ENCODE measurements at regions not wholly inside any gene's neighbourhood (a gene's known extent, or its start where the extent isn't known, plus 50 kb on each side); places are given as distances from the start of the nearest gene placed in this dataset.
A peak's percentile ranks its signal among the peaks of the same experiment; 100 is the strongest.

DNA sequence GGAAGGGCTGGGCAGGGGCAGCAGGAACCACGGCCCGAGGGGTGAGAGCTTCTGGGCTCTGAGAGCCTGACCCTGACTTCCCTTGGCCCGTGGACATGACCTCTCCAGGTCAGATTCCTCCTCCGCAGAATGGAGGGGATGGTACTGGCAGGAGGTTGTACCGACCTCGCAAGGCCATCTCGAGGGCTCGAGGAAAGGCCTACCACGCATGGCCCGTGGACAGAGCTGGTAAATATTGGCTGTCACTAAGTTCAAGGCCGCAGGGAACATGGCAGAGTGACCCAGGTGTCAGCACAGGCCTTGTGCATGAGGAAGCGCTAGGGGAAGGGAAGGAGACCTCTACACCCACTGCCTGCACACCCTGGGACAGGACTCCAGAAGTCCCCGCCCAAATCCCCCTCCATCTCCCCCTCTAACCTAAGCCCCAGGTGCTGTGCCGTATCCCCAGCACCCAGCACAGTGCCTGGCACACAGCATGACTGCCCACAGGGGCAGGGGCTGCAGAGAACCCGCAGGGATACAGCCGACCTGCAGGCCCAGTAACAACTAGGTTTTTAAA is 54.9 kb upstream of the PPP2R5C start:
- DNase-seq (ENCODE audit: low read depth in 1 of 2, low spot score in 1 of 2): no peak
- Histone ChIP-seq H3K27ac (no peak overlapping the region), H3K27me3 (peaks cover 47% of the 10 kb centered on the region), H3K4me3 (no peak overlapping the region), H3K4me1 (ENCODE audit: low read depth) (no peaks in the 10 kb centered on the region), H3K36me3 (no peaks in the 10 kb centered on the region), H3K9me3 (ENCODE audit: low read depth) (no peaks in the 10 kb centered on the region)
- TF ChIP-seq, protein P1, sequence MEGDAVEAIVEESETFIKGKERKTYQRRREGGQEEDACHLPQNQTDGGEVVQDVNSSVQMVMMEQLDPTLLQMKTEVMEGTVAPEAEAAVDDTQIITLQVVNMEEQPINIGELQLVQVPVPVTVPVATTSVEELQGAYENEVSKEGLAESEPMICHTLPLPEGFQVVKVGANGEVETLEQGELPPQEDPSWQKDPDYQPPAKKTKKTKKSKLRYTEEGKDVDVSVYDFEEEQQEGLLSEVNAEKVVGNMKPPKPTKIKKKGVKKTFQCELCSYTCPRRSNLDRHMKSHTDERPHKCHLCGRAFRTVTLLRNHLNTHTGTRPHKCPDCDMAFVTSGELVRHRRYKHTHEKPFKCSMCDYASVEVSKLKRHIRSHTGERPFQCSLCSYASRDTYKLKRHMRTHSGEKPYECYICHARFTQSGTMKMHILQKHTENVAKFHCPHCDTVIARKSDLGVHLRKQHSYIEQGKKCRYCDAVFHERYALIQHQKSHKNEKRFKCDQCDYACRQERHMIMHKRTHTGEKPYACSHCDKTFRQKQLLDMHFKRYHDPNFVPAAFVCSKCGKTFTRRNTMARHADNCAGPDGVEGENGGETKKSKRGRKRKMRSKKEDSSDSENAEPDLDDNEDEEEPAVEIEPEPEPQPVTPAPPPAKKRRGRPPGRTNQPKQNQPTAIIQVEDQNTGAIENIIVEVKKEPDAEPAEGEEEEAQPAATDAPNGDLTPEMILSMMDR (IDR thresholded peaks at IDR 0.05; ENCODE audit: low read depth, low read length): no peak

- no peak overlapping the region for H3K4me3 ChIP-seq
- no peak overlapping the region for H3K27ac ChIP-seq
- no peaks in the 10 kb centered on the region for H3K4me1 ChIP-seq (ENCODE audit: low read depth)
- peak; percentile 85 to 92 for DNase-seq (ENCODE audit: low read depth in 1 of 2, low spot score in 1 of 2)
- TF ChIP-seq, protein P1 (IDR thresholded peaks at IDR 0.05; ENCODE audit: low read depth, low read length): peak; percentile 65
- H3K36me3 ChIP-seq: no peaks in the 10 kb centered on the region
- H3K27me3 ChIP-seq: peaks cover 42% of the 10 kb centered on the region
- H3K9me3 ChIP-seq (ENCODE audit: low read depth): no peaks in the 10 kb centered on the region
Observed at GRCh38 chr14:101707068-101707842, 54.3 kb upstream of the PPP2R5C start.

DNA sequence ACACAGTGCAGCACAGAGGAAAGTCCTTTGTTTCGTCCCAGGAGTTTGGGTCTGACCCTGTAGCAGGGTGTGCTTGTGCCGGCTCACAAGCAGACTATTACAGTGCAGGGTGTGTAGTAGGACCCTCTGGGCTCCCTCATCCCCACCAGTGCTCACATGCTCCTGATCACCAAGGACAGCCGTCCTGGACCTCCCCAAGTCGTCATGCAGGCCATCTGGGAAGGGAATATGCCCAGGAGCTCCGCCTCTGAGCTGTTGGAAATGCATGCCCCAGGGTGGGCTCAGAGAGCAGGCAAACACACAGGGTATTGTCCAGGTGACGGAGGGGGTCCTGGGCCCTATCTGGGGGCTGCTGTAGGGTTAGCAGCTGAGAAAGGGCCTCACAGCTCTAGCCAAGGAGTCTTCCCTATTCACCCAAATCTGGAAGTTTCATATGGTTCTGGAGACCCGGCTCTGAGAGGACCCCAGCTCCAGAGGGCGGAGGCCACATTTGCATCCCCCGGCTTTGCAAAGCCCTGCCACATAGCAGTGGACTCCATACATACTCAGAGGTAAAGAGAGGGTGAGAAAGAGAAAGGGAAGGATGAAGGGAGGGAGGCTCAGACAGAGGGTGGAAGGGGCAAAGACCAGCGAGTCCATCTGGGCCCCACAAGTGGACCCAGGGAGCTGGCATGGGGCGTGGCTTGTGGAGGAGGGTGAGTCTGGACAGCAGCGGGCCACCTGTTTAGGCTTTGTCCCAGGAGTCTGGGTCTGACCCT is 53.5 kb upstream of the PPP2R5C start:
- peaks cover 34% of the 10 kb centered on the region for H3K27me3 ChIP-seq
- no peak overlapping the region for H3K27ac ChIP-seq
- no peak overlapping the region for H3K4me3 ChIP-seq
- TF ChIP-seq, protein P1 (IDR thresholded peaks at IDR 0.05; ENCODE audit: low read depth, low read length): no peak
- H3K9me3 ChIP-seq (ENCODE audit: low read depth): no peaks in the 10 kb centered on the region
- no peaks in the 10 kb centered on the region for H3K36me3 ChIP-seq
- H3K4me1 ChIP-seq (ENCODE audit: low read depth): no peaks in the 10 kb centered on the region
- DNase-seq (ENCODE audit: low read depth in 1 of 2, low spot score in 1 of 2): no peak

DNA sequence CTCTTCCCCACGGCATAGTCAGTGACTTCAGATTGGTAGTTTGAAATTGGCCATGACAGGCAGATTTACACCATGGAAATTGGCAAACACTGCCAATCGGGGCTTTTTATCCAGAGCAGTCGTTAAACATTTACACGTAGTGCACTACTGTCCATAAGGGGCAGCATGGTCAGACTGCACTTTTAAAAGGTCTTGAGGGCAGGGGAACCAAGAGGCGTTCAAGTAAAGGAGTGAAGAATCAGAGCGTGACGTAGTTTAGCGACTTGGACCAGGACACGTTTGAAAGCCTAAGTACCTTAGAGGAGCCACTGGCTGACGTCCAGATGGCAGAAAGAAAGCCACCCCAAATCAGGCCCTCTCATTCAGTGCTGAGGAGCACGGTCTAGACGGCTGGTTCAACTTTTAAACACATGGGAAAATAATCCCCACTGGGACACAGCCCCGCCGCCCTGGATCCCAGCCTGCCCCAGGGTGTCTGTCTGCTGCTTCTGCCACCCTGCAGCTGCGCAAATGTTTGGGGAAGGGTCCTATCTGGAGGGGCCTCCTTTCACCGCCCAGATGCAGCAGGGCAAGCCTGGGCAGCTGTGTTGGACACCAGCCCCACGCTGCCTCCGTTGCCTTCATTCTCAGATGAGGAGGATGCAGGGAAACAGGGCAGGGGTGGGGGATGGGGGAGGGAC is 52.5 kb upstream of the PPP2R5C start:
- no peak for DNase-seq (ENCODE audit: low read depth in 1 of 2, low spot score in 1 of 2)
- H3K27ac ChIP-seq: no peak overlapping the region
- no peaks in the 10 kb centered on the region for H3K36me3 ChIP-seq
- H3K4me3 ChIP-seq: no peak overlapping the region
- H3K4me1 ChIP-seq (ENCODE audit: low read depth): no peaks in the 10 kb centered on the region
- H3K9me3 ChIP-seq (ENCODE audit: low read depth): no peaks in the 10 kb centered on the region
- H3K27me3 ChIP-seq: peaks cover 25% of the 10 kb centered on the region
- TF ChIP-seq, protein P1 (IDR thresholded peaks at IDR 0.05; ENCODE audit: low read depth, low read length): no peak

GRCh38 chr14:101709533-101709881 is 52.0 kb upstream of the PPP2R5C start:
- H3K36me3 ChIP-seq: no peaks in the 10 kb centered on the region
- DNase-seq (ENCODE audit: low read depth in 1 of 2, low spot score in 1 of 2): no peak
- H3K27ac ChIP-seq: no peak overlapping the region
- peaks cover 20% of the 10 kb centered on the region for H3K27me3 ChIP-seq
- no peaks in the 10 kb centered on the region for H3K9me3 ChIP-seq (ENCODE audit: low read depth)
- H3K4me3 ChIP-seq: no peak overlapping the region
- no peaks in the 10 kb centered on the region for H3K4me1 ChIP-seq (ENCODE audit: low read depth)
- TF ChIP-seq, protein P1 (IDR thresholded peaks at IDR 0.05; ENCODE audit: low read depth, low read length): no peak

Data from cardiac muscle cell (in vitro differentiated cells and primary cell).